ENCODE measurements at regions not wholly inside any gene's neighbourhood (a gene's known extent, or its start where the extent isn't known, plus 50 kb on each side); places are given as distances from the start of the nearest gene placed in this dataset.

- DNase-seq (ENCODE audit: low read depth in 2 of 2): no peak
Observed at GRCh38 chr2:16042201-16042700, 101.9 kb downstream of the MYCN start.

- no peak for DNase-seq (ENCODE audit: low read depth in 2 of 2)
Observed at GRCh38 chr2:16040271-16041010, 100.1 kb downstream of the MYCN start.

- DNase-seq (ENCODE audit: low read depth in 2 of 2): no peak
Observed at GRCh38 chr2:16039823-16040222, 99.5 kb downstream of the MYCN start.

- no peak for DNase-seq (ENCODE audit: low read depth in 2 of 2)
Observed at GRCh38 chr2:16039055-16039454, 98.7 kb downstream of the MYCN start.

GRCh38 chr2:16038621-16039020 lies 98.3 kb downstream of the MYCN start:
- DNase-seq (ENCODE audit: low read depth in 2 of 2): no peak

GRCh38 chr2:16037808-16038457 lies 97.6 kb downstream of the MYCN start:
- DNase-seq (ENCODE audit: low read depth in 2 of 2): no peak

GRCh38 chr2:16036951-16037350 lies 96.6 kb downstream of the MYCN start:
- DNase-seq (ENCODE audit: low read depth in 2 of 2): no peak

- DNase-seq (ENCODE audit: low read depth in 2 of 2): no peak
Observed at GRCh38 chr2:16035747-16036745, 95.7 kb downstream of the MYCN start.

- DNase-seq (ENCODE audit: low read depth in 2 of 2): peak in 1 of 2 donors; percentile 34
Observed at GRCh38 chr2:16034975-16035746, 94.8 kb downstream of the MYCN start.

- DNase-seq (ENCODE audit: low read depth in 2 of 2): peak in 1 of 2 donors; percentile 24
Observed at GRCh38 chr2:16034151-16034974, 94.0 kb downstream of the MYCN start.

- DNase-seq (ENCODE audit: low read depth in 2 of 2): no peak
Observed at GRCh38 chr2:16033032-16033293, 92.6 kb downstream of the MYCN start.

GRCh38 chr2:16032282-16033031 lies 92.1 kb downstream of the MYCN start:
- no peak for DNase-seq (ENCODE audit: low read depth in 2 of 2)

GRCh38 chr2:16031848-16032159 lies 91.5 kb downstream of the MYCN start:
- peak in 1 of 2 donors; percentile 42 for DNase-seq (ENCODE audit: low read depth in 2 of 2)

GRCh38 chr2:16031058-16031847 lies 90.9 kb downstream of the MYCN start:
- no peak for DNase-seq (ENCODE audit: low read depth in 2 of 2)

GRCh38 chr2:16030206-16031057 lies 90.1 kb downstream of the MYCN start:
- no peak for DNase-seq (ENCODE audit: low read depth in 2 of 2)

- DNase-seq (ENCODE audit: low read depth in 2 of 2): no peak
Observed at GRCh38 chr2:16028644-16029043, 88.3 kb downstream of the MYCN start.

GRCh38 chr2:16026816-16027501 lies 86.6 kb downstream of the MYCN start:
- DNase-seq (ENCODE audit: low read depth in 2 of 2): no peak
